IPS DF 19.7 (cell line): ENCODE measurements at regions not wholly inside any gene's neighbourhood (a gene's known extent, or its start where the extent isn't known, plus 50 kb on each side); places are given as distances from the start of the nearest gene placed in this dataset.
A peak's percentile ranks its signal among the peaks of the same experiment; 100 is the strongest.
"Not testable (repeated sequence)": the region's sequence is repeated elsewhere in the genome, so short reads cannot be mapped to it uniquely, and the experiment has no call there.

ENCODE experiments used
- DNase-seq: peaks from one replicate; pipeline ENCODE4 v3.0.0-alpha.2; 2013; ENCODE audit warnings: low read depth, low spot score

GRCh38 chr6:76275746-76276145 lies 203.3 kb upstream of the IMPG1 start:
- no peak for DNase-seq

GRCh38 chr6:76264468-76264867 lies 192.0 kb upstream of the IMPG1 start:
- no peak for DNase-seq

GRCh38 chr6:76262240-76262639 lies 189.8 kb upstream of the IMPG1 start:
- DNase-seq, result no peak

GRCh38 chr6:76250666-76251065 lies 178.2 kb upstream of the IMPG1 start:
- no peak for DNase-seq

- no peak for DNase-seq
These were observed 175.1 kb upstream of the IMPG1 start for GRCh38 chr6:76247527-76247926.

GRCh38 chr6:76240092-76240491 lies 167.6 kb upstream of the IMPG1 start:
- no peak for DNase-seq

- peak; percentile 50 for DNase-seq
These were observed 158.2 kb upstream of the IMPG1 start for GRCh38 chr6:76230711-76231110.

- DNase-seq, result no peak
These were observed 149.7 kb upstream of the IMPG1 start for GRCh38 chr6:76222189-76222588.

GRCh38 chr6:76221525-76221924 lies 149.1 kb upstream of the IMPG1 start:
- no peak for DNase-seq

GRCh38 chr6:76220805-76221204 lies 148.3 kb upstream of the IMPG1 start:
- no peak for DNase-seq

- DNase-seq, result no peak
These were observed 145.1 kb upstream of the IMPG1 start for GRCh38 chr6:76217606-76218005.

GRCh38 chr6:76214546-76214945 lies 142.1 kb upstream of the IMPG1 start:
- no peak for DNase-seq

- DNase-seq, result no peak
These were observed 102.3 kb upstream of the IMPG1 start for GRCh38 chr6:76174722-76175121.

- DNase-seq, result no peak
These were observed 94.4 kb upstream of the IMPG1 start for GRCh38 chr6:76166874-76167273.

- no peak for DNase-seq
These were observed 93.8 kb upstream of the IMPG1 start for GRCh38 chr6:76166297-76166696.

- DNase-seq, result no peak
These were observed 93.2 kb upstream of the IMPG1 start for GRCh38 chr6:76165471-76166221.

- no peak for DNase-seq
These were observed 90.3 kb upstream of the IMPG1 start for GRCh38 chr6:76162811-76163210.

GRCh38 chr6:76157800-76158199 lies 85.3 kb upstream of the IMPG1 start:
- not testable (repeated sequence) for DNase-seq

GRCh38 chr6:76135481-76135880 lies 63.0 kb upstream of the IMPG1 start:
- no peak for DNase-seq

GRCh38 chr6:76134651-76135050 lies 62.2 kb upstream of the IMPG1 start:
- DNase-seq, result no peak

GRCh38 chr6:76124018-76124417 lies 51.6 kb upstream of the IMPG1 start:
- no peak for DNase-seq
